ENCODE measurements at regions not wholly inside any gene's neighbourhood (a gene's known extent, or its start where the extent isn't known, plus 50 kb on each side); places are given as distances from the start of the nearest gene placed in this dataset.

GRCh38 chr14:58864751-58865513, 227.2 kb downstream of the DACT1 start:
- H3K27ac ChIP-seq, result no peak overlapping the region
- no peak for TF ChIP-seq CTCF (IDR thresholded peaks at IDR 0.05)
- H3K4me3 ChIP-seq, result no peak overlapping the region
- no peaks in the 10 kb centered on the region for H3K9me3 ChIP-seq
- no peaks in the 10 kb centered on the region for H3K36me3 ChIP-seq
- H3K27me3 ChIP-seq, result no peaks in the 10 kb centered on the region
- intact Hi-C loops (cut with DNase I), result no loop called here
- no peak for DNase-seq (ENCODE audit: low spot score in 2 of 2)
- no peaks in the 10 kb centered on the region for H3K4me1 ChIP-seq

GRCh38 chr14:58865514-58866281, 227.9 kb downstream of the DACT1 start:
- intact Hi-C loops (cut with DNase I), result no loop called here
- TF ChIP-seq CTCF (IDR thresholded peaks at IDR 0.05), result no peak
- H3K9me3 ChIP-seq, result no peaks in the 10 kb centered on the region
- no peaks in the 10 kb centered on the region for H3K36me3 ChIP-seq
- DNase-seq (ENCODE audit: low spot score in 2 of 2), result no peak
- H3K4me3 ChIP-seq, result no peak overlapping the region
- H3K27me3 ChIP-seq, result no peaks in the 10 kb centered on the region
- no peak overlapping the region for H3K27ac ChIP-seq
- H3K4me1 ChIP-seq, result no peaks in the 10 kb centered on the region

- intact Hi-C loops (cut with DNase I), result no loop called here
- Histone ChIP-seq H3K4me1 (no peaks in the 10 kb centered on the region), H3K4me3 (no peak overlapping the region), H3K9me3 (no peaks in the 10 kb centered on the region), H3K27ac (no peak overlapping the region), H3K36me3 (no peaks in the 10 kb centered on the region), H3K27me3 (no peaks in the 10 kb centered on the region)
- no peak for DNase-seq (ENCODE audit: low spot score in 2 of 2)
- no peak for TF ChIP-seq CTCF (IDR thresholded peaks at IDR 0.05)
Measured at GRCh38 chr14:58866391-58866790, 228.6 kb downstream of the DACT1 start.

- H3K9me3 ChIP-seq, result no peaks in the 10 kb centered on the region
- H3K4me1 ChIP-seq, result no peaks in the 10 kb centered on the region
- intact Hi-C loops (cut with DNase I), result no loop called here
- DNase-seq (ENCODE audit: low spot score in 2 of 2), result no peak
- no peak overlapping the region for H3K27ac ChIP-seq
- no peaks in the 10 kb centered on the region for H3K36me3 ChIP-seq
- H3K27me3 ChIP-seq, result no peaks in the 10 kb centered on the region
- no peak overlapping the region for H3K4me3 ChIP-seq
- TF ChIP-seq CTCF (IDR thresholded peaks at IDR 0.05), result no peak
Measured at GRCh38 chr14:58870961-58871360, 233.2 kb downstream of the DACT1 start.

GRCh38 chr14:58871573-58871972, 233.8 kb downstream of the DACT1 start:
- no peak for TF ChIP-seq CTCF (IDR thresholded peaks at IDR 0.05)
- H3K27ac ChIP-seq, result no peak overlapping the region

More at GRCh38 chr14:58871573-58871972, 233.8 kb downstream of the DACT1 start:
- DNase-seq (ENCODE audit: low spot score in 2 of 2), result no peak
- Histone ChIP-seq H3K9me3 (no peaks in the 10 kb centered on the region), H3K36me3 (no peaks in the 10 kb centered on the region), H3K4me1 (no peaks in the 10 kb centered on the region), H3K4me3 (no peak overlapping the region), H3K27me3 (no peaks in the 10 kb centered on the region)
- intact Hi-C loops (cut with DNase I), result no loop called here
